T-helper 1 cell treated with Interleukin-12 subunit alpha and Interleukin-12 subunit beta and Interleukin-4 antibody, amounts not matched to agents 30 ng/mL and 1 ng/mL, for 36 hours (primary cell): ENCODE measurements at regions not wholly inside any gene's neighbourhood (a gene's known extent, or its start where the extent isn't known, plus 50 kb on each side); places are given as distances from the start of the nearest gene placed in this dataset.

Experiments used
- intact Hi-C: fragments of 100-400 bp; cut with micrococcal nuclease; formaldehyde crosslinking; loops from one replicate; pipeline ENCODE4 v1.15.1; 2024

- intact Hi-C loops = no loop called here
Measured at GRCh38 chr3:144073698-144074097, 102.1 kb downstream of the DIPK2A start.

GRCh38 chr3:144079634-144080033 lies 108.0 kb downstream of the DIPK2A start:
- intact Hi-C loops = no loop called here

GRCh38 chr3:144084929-144085328 lies 113.3 kb downstream of the DIPK2A start:
- intact Hi-C loops = no loop called here

- intact Hi-C loops = no loop called here
Measured at GRCh38 chr3:144085964-144086363, 114.3 kb downstream of the DIPK2A start.

GRCh38 chr3:144096016-144096415 lies 124.4 kb downstream of the DIPK2A start:
- intact Hi-C loops = no loop called here

- intact Hi-C loops = no loop called here
Measured at GRCh38 chr3:144097163-144097562, 125.5 kb downstream of the DIPK2A start.

GRCh38 chr3:144098691-144099090 lies 127.1 kb downstream of the DIPK2A start:
- intact Hi-C loops = no loop called here

- intact Hi-C loops = no loop called here
Measured at GRCh38 chr3:144102421-144102820, 130.8 kb downstream of the DIPK2A start.

GRCh38 chr3:144104186-144104585 lies 132.6 kb downstream of the DIPK2A start:
- intact Hi-C loops = no loop called here

GRCh38 chr3:144104679-144105078 lies 133.1 kb downstream of the DIPK2A start:
- intact Hi-C loops = no loop called here

GRCh38 chr3:144105542-144105941 lies 133.9 kb downstream of the DIPK2A start:
- intact Hi-C loops = no loop called here

- intact Hi-C loops = no loop called here
Measured at GRCh38 chr3:144106970-144107369, 135.3 kb downstream of the DIPK2A start.

GRCh38 chr3:144107923-144108322 lies 136.3 kb downstream of the DIPK2A start:
- intact Hi-C loops = no loop called here

GRCh38 chr3:144109944-144110343 lies 138.3 kb downstream of the DIPK2A start:
- intact Hi-C loops = no loop called here

- intact Hi-C loops = no loop called here
Measured at GRCh38 chr3:144112036-144112435, 140.4 kb downstream of the DIPK2A start.

- intact Hi-C loops = no loop called here
Measured at GRCh38 chr3:144112437-144112836, 140.8 kb downstream of the DIPK2A start.

GRCh38 chr3:144114767-144115166 lies 143.1 kb downstream of the DIPK2A start:
- intact Hi-C loops = no loop called here

GRCh38 chr3:144119633-144120032 lies 148.0 kb downstream of the DIPK2A start:
- intact Hi-C loops = no loop called here

GRCh38 chr3:144121661-144122060 lies 150.0 kb downstream of the DIPK2A start:
- intact Hi-C loops = no loop called here

GRCh38 chr3:144127014-144127413 lies 155.4 kb downstream of the DIPK2A start:
- intact Hi-C loops = no loop called here

- intact Hi-C loops = no loop called here
Measured at GRCh38 chr3:144127700-144128099, 156.1 kb downstream of the DIPK2A start.

GRCh38 chr3:144128108-144128892 lies 156.7 kb downstream of the DIPK2A start:
- intact Hi-C loops = no loop called here

GRCh38 chr3:144129536-144130214 lies 158.1 kb downstream of the DIPK2A start:
- intact Hi-C loops = no loop called here
